ENCODE measurements at regions not wholly inside any gene's neighbourhood (a gene's known extent, or its start where the extent isn't known, plus 50 kb on each side); places are given as distances from the start of the nearest gene placed in this dataset.

DNA sequence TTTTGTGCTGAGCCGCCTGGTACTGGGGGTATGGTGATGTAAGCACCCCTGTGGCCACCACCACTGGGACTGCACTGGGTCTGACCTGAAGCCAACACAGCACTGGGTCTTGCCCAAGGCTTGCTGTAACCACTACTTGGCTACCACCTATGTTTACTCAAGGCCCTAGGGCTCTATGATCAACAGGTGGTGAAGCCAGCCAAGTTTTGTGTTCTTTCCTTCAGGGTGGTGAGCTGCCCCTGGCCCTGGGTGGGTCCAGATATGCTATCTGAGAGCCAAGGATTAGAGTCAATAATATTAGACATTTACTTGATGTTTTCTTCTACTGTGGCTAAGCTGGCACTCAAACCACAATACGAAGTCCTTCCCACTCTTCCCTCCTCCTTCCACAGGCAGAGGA lies 55.1 kb upstream of the PAGE4 start:
- no peak for TF ChIP-seq GATA2 (IDR thresholded peaks at IDR 0.05; ENCODE audit: low read depth, low read length)
- no peak for TF ChIP-seq GATA3 (IDR thresholded peaks at IDR 0.05; ENCODE audit: low read depth, low read length)

DNA sequence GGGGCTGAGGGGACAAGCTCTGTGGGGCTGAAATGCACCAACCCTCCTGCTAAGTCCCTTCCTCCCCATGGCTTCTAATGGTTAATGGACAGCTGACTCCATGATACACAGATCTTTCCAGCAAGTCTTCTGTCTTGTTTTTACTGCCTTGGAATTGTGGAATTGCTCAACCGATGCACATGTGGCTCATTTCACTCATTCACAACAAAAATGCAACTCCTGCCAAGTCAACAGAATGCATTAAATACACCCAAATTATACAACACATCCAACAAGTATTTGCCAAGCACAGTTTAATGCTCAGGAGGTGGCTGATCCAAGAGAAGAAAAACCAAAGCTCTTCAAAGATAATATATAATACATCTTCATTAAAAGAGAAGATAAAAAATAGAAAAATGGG lies 61.9 kb upstream of the PAGE4 start:
- TF ChIP-seq GATA2 (IDR thresholded peaks at IDR 0.05; ENCODE audit: low read depth, low read length) (no peak), GATA3 (IDR thresholded peaks at IDR 0.05; ENCODE audit: low read depth, low read length) (no peak)

DNA sequence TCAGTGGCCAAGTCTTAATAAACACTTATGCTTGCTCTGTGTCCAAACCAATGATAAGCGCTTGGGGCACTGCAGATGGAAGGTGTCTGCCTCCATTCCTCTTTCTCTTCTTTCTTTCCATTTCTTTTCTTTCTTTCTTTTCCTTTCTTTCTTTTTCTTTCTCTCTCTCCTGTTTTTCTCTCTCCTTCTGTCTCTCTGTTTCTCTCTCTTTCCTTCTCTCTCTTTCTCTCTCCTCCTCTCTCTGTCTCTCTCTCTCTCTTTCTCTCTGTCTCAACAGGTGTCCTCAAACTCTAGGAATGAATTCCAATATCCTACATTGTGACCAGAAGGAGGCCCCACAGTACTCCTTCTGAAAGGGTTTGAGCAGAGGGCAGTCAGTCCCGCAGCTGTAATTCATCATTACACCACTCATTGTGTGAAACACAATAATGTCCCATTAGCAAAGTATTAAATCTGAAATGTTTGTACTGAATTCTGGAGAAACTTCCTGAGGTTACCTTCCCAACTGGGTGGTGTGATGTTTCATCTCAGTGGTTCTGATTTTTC lies 66.5 kb upstream of the PAGE1 start:
- TF ChIP-seq GATA2 (IDR thresholded peaks at IDR 0.05; ENCODE audit: low read depth, low read length) (no peak), GATA3 (IDR thresholded peaks at IDR 0.05; ENCODE audit: low read depth, low read length) (no peak)

DNA sequence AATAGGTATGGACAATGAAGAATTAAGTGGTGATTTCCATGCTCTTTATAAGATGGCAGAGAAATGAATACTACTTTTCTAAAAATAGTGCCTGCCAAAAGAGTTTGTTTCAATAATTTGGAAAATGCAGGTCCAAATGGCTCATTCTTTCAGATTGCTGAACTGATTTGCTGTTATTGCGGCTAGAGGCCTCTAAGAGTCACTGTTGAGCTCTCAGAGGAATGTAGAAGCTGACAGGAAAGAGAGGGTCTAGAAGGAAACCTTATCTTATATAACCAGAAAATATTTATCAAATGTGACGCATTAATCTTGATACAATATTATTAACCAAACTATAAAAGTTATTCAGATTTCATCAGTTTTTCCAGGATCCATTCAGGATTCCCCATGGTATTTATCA lies 65.7 kb upstream of the PAGE1 start:
- TF ChIP-seq GATA3 (IDR thresholded peaks at IDR 0.05; ENCODE audit: low read depth, low read length) = no peak

DNA sequence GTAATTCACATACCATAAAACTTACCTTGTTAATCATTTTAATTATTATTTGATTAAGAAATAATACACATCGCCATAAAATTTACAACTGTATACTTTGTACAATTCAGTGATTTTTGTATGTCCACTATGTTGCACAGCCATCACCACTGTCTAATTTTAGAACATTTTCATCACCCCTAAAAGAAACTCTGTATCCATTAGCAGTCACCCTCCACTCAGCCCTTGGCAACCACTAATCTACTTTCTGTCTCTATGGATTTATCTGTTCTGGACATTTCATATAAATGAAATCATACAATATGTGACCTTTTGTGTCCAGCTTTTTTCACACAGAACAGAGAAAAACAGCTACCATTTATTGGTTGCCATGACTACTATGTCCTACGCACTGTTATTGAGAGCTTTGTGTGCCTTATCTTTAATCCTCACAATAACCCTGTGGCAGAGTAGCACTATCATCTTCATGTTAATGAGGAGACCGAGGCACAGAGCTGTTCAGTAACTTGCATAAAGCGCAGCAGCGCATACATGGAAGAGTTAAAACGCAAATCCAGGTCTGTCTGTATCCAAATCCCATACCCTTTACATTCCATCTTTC lies 64.6 kb upstream of the PAGE1 start:
- TF ChIP-seq GATA2 (IDR thresholded peaks at IDR 0.05; ENCODE audit: low read depth, low read length) (peak; percentile 18; the same call in 1 of the 2 replicates), GATA3 (IDR thresholded peaks at IDR 0.05; ENCODE audit: low read depth, low read length) (no peak)

DNA sequence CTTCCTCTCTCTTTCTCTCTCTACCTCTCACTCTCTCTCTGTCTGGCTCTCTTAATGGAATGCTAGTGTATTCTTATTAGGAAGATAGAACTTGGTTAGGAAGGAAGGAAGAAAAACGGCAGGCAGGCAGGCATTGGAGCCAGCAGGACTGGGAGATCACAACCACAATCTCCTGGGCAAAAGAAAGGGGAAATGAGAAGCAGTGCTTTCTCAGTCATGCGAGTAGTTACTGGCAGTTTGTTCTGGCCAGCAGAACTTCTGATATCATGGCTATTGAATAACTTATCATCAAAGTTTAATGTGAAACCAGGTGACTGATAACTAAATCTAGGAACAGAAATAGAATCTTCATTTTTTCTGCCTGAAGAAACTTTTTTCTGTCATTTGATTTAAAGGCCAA lies 60.9 kb upstream of the PAGE1 start:
- no peak for TF ChIP-seq GATA3 (IDR thresholded peaks at IDR 0.05; ENCODE audit: low read depth, low read length)
- TF ChIP-seq GATA2 (IDR thresholded peaks at IDR 0.05; ENCODE audit: low read depth, low read length) = no peak

DNA sequence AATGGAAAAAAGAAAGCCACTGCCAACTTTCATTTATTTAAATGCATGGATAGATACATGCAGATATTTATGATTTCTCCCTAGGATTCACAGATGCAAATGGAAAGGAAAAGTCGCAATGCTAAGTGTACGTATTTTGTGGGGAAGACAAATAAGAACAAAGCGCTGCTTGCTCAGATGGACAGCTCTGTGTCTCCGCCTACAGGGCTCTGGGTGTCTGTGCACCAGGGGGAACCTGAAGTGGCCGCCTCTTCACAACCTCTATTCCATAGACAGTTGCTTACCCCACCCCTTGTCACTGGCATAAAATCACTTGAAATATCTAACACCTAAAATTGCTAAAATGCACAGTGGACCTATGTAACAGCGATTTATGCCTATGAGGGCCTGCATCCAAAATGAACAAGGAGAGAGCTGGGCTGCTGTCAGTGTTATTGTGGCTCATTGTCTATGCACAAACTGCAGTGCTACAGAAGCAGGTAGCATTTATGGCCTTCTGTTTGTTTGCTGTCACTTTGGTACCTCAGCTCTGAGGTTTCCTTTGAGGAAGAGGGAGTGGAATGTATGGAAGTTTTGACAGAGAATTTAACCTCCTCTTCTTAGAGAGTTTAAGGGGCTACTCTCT lies 58.6 kb upstream of the PAGE1 start:
- TF ChIP-seq GATA3 (IDR thresholded peaks at IDR 0.05; ENCODE audit: low read depth, low read length) (no peak), GATA2 (IDR thresholded peaks at IDR 0.05; ENCODE audit: low read depth, low read length) (no peak)

DNA sequence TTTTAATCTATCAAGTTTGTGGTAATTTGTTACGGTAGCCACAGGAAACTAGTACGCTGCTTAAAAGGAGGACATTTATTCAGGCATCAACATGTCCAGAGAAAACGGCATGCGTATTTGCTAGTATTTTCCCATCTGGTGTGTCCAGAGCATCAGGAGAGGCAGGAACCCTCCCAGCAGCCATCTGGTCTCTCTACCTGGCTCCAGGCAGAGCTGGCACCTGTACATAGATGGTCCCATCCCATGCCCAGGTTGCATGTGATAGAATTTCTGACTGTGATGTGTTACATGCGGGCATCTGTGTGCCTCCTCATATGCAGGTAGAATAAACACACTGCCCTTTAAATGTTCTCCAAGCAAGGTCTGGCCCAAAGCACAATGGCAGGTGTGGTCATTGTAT lies 57.9 kb upstream of the PAGE1 start:
- TF ChIP-seq GATA2 (IDR thresholded peaks at IDR 0.05; ENCODE audit: low read depth, low read length) (no peak), GATA3 (IDR thresholded peaks at IDR 0.05; ENCODE audit: low read depth, low read length) (no peak)

DNA sequence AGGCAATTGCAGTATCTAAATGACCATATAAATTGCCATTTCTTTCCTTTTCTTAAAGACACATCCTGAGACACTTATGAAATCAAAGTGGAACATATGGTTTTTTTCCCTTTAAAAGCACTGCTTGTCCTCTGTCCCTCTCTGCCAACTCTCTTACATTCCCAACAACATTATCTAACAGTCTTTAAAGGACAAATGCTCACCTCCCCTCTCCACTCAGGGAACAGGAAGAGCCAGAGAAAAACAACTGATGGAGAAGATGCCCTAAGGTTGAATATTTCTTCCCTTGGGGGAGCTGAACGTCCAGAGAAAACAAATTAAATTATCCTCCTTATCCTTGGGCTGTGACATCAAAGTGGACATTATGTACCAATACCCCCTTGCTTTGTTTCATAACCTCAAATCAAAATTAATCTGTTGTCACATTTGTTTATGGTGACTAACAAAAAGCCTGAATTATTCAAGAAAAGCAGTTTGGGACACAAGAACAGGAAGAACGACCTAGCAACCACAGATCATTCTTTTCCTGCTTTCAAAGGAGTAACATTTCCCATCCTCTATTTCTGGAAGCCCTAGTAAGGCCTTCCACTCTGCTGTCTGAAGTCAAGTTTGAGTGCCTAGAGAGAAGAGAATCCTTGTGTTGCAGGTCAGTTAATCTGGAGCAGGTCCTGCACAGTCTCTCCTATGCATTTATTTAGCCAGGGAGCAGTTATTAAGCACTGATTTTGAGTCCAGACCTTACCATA lies 52.6 kb upstream of the PAGE1 start:
- no peak for TF ChIP-seq GATA2 (IDR thresholded peaks at IDR 0.05; ENCODE audit: low read depth, low read length)
- TF ChIP-seq GATA3 (IDR thresholded peaks at IDR 0.05; ENCODE audit: low read depth, low read length) = no peak

DNA sequence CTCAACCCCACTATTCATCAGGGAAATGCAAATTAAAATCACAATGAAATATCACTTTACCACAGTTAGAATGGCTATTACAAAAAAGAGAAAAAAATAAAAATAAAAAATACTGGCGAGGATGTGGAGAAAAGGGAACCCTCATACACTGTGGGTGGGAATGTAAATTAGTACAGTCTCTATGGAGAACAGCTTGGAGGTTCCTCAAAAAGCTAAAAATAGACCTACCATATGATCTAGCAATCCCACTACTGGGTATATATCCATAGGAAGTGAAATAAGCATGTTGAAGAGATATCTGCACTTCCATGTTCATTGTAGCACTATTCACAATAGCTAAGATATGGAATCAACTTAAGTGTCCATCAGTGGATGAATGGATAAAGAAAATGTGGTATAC lies 50.5 kb upstream of the PAGE1 start:
- TF ChIP-seq GATA2 (IDR thresholded peaks at IDR 0.05; ENCODE audit: low read depth, low read length) (no peak), GATA3 (IDR thresholded peaks at IDR 0.05; ENCODE audit: low read depth, low read length) (no peak)

Measured in SH-SY5Y (cell line).